HEK293 (cell line): ENCODE measurements at regions not wholly inside any gene's neighbourhood (a gene's known extent, or its start where the extent isn't known, plus 50 kb on each side); places are given as distances from the start of the nearest gene placed in this dataset.

ENCODE experiments used
- CTCF ChIP-seq: fragments of 450-650 bp; formaldehyde crosslinking; IDR thresholded peaks from 2 replicates; pipeline ENCODE4 v1.5.1; 2016; ENCODE audit warnings: missing biosample characterization, missing genetic modification characterization
- PBX3 ChIP-seq: sonication (generic); formaldehyde crosslinking; IDR thresholded peaks from 2 replicates; pipeline ENCODE4 v1.8.1; 2022; ENCODE audit warnings: mild to moderate bottlenecking, moderate library complexity, missing genetic modification reagents
- TSHZ1 ChIP-seq: fragments of 450-650 bp; formaldehyde crosslinking; IDR thresholded peaks from 2 replicates; pipeline ENCODE4 v1.5.1; 2016; ENCODE audit warnings: missing biosample characterization, missing genetic modification characterization, borderline replicate concordance
- ZBTB48 ChIP-seq: fragments of 450-650 bp; formaldehyde crosslinking; IDR thresholded peaks from 2 replicates; pipeline ENCODE4 v1.5.1; 2016; ENCODE audit warnings: missing biosample characterization, missing genetic modification characterization
- ZNF148 ChIP-seq: fragments of 450-650 bp; formaldehyde crosslinking; IDR thresholded peaks from 2 replicates; pipeline ENCODE4 v1.5.0; 2017; ENCODE audit warnings: missing biosample characterization, missing genetic modification characterization, borderline replicate concordance
- ZNF24 ChIP-seq: fragments of 450-650 bp; formaldehyde crosslinking; IDR thresholded peaks from 2 replicates; pipeline ENCODE4 v1.5.1; 2016; ENCODE audit warnings: missing biosample characterization, missing genetic modification characterization
- ZNF292 ChIP-seq: fragments of 450-650 bp; formaldehyde crosslinking; IDR thresholded peaks from 2 replicates; pipeline ENCODE4 v1.5.1; 2016; ENCODE audit warnings: low read depth, missing biosample characterization, missing genetic modification characterization, borderline replicate concordance

- TF ChIP-seq CTCF (tag by site-specific recombination) (no peak), ZNF292 (no peak), ZNF148 (tag by site-specific recombination) (no peak), ZNF24 (tag by site-specific recombination) (no peak), PBX3 (CRISPR knock-in tag) (no peak), TSHZ1 (tag by site-specific recombination) (no peak), ZBTB48 (tag by site-specific recombination) (no peak)
Measured at GRCh38 chr6:156579564-156579963, 197.6 kb upstream of the ARID1B start.
